BE2C (cell line): ENCODE measurements at regions not wholly inside any gene's neighbourhood (a gene's known extent, or its start where the extent isn't known, plus 50 kb on each side); places are given as distances from the start of the nearest gene placed in this dataset.

ENCODE experiments used
- DNase-seq: peaks from one replicate; pipeline ENCODE4 v3.0.0-alpha.2; 2020
- H3K27me3 ChIP-seq: fragments of 250-450 bp; sonication (Bioruptor Pico); 2 replicates; pipeline ENCODE4 v1.5.1; 2020; ENCODE audit warnings: mild to moderate bottlenecking
- H3K36me3 ChIP-seq: fragments of 250-450 bp; sonication (Bioruptor Pico); 2 replicates; pipeline ENCODE4 v1.5.1; 2020; ENCODE audit warnings: mild to moderate bottlenecking
- H3K4me1 ChIP-seq: fragments of 250-450 bp; sonication (Bioruptor Pico); 2 replicates; pipeline ENCODE4 v1.5.1; 2020
- H3K4me3 ChIP-seq: 2 replicates; pipeline ENCODE4 v1.5.1; 2011; ENCODE audit warnings: low read depth, low read length
- H3K9me3 ChIP-seq: fragments of 250-450 bp; sonication (Bioruptor Pico); 2 replicates; pipeline ENCODE4 v1.5.1; 2020
- CTCF ChIP-seq: IDR thresholded peaks from 2 replicates; pipeline ENCODE4 v1.5.1; 2012; ENCODE audit warnings: mild to moderate bottlenecking, low read depth, low read length

- no peak for DNase-seq
- no peaks in the 10 kb centered on the region for H3K4me1 ChIP-seq
- H3K4me3 ChIP-seq, result no peak overlapping the region
- TF ChIP-seq CTCF, result no peak
- H3K27me3 ChIP-seq, result no peaks in the 10 kb centered on the region
- no peaks in the 10 kb centered on the region for H3K9me3 ChIP-seq
- H3K36me3 ChIP-seq, result no peaks in the 10 kb centered on the region
Measured at GRCh38 chr14:29109589-29109988, 343.0 kb downstream of the FOXG1 start.

GRCh38 chr14:29111554-29111953, 345.0 kb downstream of the FOXG1 start:
- Histone ChIP-seq H3K9me3 (no peaks in the 10 kb centered on the region), H3K27me3 (no peaks in the 10 kb centered on the region), H3K36me3 (no peaks in the 10 kb centered on the region), H3K4me3 (no peak overlapping the region), H3K4me1 (no peaks in the 10 kb centered on the region)
- TF ChIP-seq CTCF, result no peak
- no peak for DNase-seq

GRCh38 chr14:29123017-29123416, 356.4 kb downstream of the FOXG1 start:
- Histone ChIP-seq H3K4me3 (no peak overlapping the region), H3K4me1 (no peaks in the 10 kb centered on the region), H3K36me3 (no peaks in the 10 kb centered on the region), H3K27me3 (no peaks in the 10 kb centered on the region), H3K9me3 (no peaks in the 10 kb centered on the region; the same call in none of the 2 replicates)
- no peak for DNase-seq
- no peak for TF ChIP-seq CTCF

- Histone ChIP-seq H3K27me3 (no peaks in the 10 kb centered on the region), H3K9me3 (no peaks in the 10 kb centered on the region; the same call in 1 of the 2 replicates), H3K4me1 (no peaks in the 10 kb centered on the region), H3K4me3 (no peak overlapping the region), H3K36me3 (no peaks in the 10 kb centered on the region)
- no peak for TF ChIP-seq CTCF
- no peak for DNase-seq
Measured at GRCh38 chr14:29126361-29126760, 359.8 kb downstream of the FOXG1 start.

GRCh38 chr14:29126865-29127264, 360.3 kb downstream of the FOXG1 start:
- H3K9me3 ChIP-seq, result no peaks in the 10 kb centered on the region; the same call in 1 of the 2 replicates
- H3K4me3 ChIP-seq, result no peak overlapping the region
- DNase-seq, result no peak
- no peak for TF ChIP-seq CTCF
- H3K4me1 ChIP-seq, result no peaks in the 10 kb centered on the region
- H3K27me3 ChIP-seq, result no peaks in the 10 kb centered on the region
- no peaks in the 10 kb centered on the region for H3K36me3 ChIP-seq

- TF ChIP-seq CTCF, result no peak
- Histone ChIP-seq H3K4me3 (no peak overlapping the region), H3K9me3 (no peaks in the 10 kb centered on the region; the same call in 1 of the 2 replicates), H3K27me3 (no peaks in the 10 kb centered on the region), H3K36me3 (no peaks in the 10 kb centered on the region), H3K4me1 (no peaks in the 10 kb centered on the region)
- no peak for DNase-seq
Measured at GRCh38 chr14:29140016-29140415, 373.4 kb downstream of the FOXG1 start.
